Esophagus (tissue), 2 donors: ENCODE measurements at regions not wholly inside any gene's neighbourhood (a gene's known extent, or its start where the extent isn't known, plus 50 kb on each side); places are given as distances from the start of the nearest gene placed in this dataset.

Source experiments
- H3K27ac ChIP-seq, 2 donors: one replicate each; pipeline ENCODE4 v1.5.1; 2013; ENCODE audit warnings: low read depth in 2 of 2, mild to moderate bottlenecking in 2 of 2, inconsistent platforms in 1 of 2, low read length in 1 of 2, moderate library complexity in 1 of 2
- H3K27me3 ChIP-seq, 2 donors: one replicate each; pipeline ENCODE4 v1.6.1; 2013; ENCODE audit warnings: low read length in 2 of 2, control low read depth in 1 of 2, mild to moderate bottlenecking in 1 of 2; ENCODE audit not compliant: insufficient read depth in 2 of 2, control insufficient read depth in 1 of 2
- H3K36me3 ChIP-seq, 2 donors: one replicate each; pipeline ENCODE4 v1.6.1; 2013; ENCODE audit warnings: low read length in 1 of 2; ENCODE audit not compliant: control insufficient read depth in 2 of 2, insufficient read depth in 2 of 2
- H3K4me1 ChIP-seq, 2 donors: one replicate each; pipeline ENCODE4 v1.6.1; 2013; ENCODE audit warnings: low read length in 1 of 2; ENCODE audit not compliant: control insufficient read depth in 2 of 2, insufficient read depth in 2 of 2
- H3K4me3 ChIP-seq, 2 donors: one replicate each; pipeline ENCODE4 v1.5.1; 2013; ENCODE audit warnings: low read length in 2 of 2, mild to moderate bottlenecking in 2 of 2, low read depth in 1 of 2, moderate library complexity in 1 of 2
- H3K9me3 ChIP-seq, 2 donors: one replicate each; pipeline ENCODE4 v1.6.1; 2013; ENCODE audit warnings: mild to moderate bottlenecking in 2 of 2, low read depth in 1 of 2, low read length in 1 of 2, moderate library complexity in 1 of 2; ENCODE audit not compliant: control insufficient read depth in 2 of 2, insufficient read depth in 1 of 2
- WGBS, 2 donors: extraction: QIAGEN DNeasy Blood & Tissue Kit; methylation state at CpG; one replicate each; pipeline ENCODE4 v1.1.7; 2013; 5-methylcytosine and 5-hydroxymethylcytosine counted together
- donor health status: healthy with polysubstance abuse.
- donor health status: Bipolar disorder and iron deficiency.

DNA sequence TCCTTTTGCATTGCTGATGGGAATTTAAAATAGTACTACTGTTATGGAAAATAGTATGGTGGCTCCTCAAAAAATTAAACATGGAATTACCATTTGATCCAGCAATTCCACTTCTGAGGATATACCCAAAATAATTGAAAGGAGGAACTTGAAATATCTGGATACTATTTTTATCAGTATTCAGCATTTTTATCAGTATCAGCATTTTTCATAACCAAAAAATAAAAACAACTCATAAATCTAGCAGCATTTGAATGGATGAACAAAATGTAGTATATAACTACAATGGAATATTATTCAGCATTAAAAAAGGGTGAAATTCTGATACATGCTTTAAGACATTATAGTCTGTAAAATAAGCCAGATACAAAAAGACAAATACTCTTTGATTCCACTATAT lies 763.4 kb upstream of the MAN1A1 start:
- Histone ChIP-seq H3K9me3 (no peaks in the 10 kb centered on the region), H3K4me3 (no peak overlapping the region), H3K27me3 (no peaks in the 10 kb centered on the region), H3K4me1 (no peaks in the 10 kb centered on the region), H3K36me3 (no peaks in the 10 kb centered on the region), H3K27ac (no peak overlapping the region)

DNA sequence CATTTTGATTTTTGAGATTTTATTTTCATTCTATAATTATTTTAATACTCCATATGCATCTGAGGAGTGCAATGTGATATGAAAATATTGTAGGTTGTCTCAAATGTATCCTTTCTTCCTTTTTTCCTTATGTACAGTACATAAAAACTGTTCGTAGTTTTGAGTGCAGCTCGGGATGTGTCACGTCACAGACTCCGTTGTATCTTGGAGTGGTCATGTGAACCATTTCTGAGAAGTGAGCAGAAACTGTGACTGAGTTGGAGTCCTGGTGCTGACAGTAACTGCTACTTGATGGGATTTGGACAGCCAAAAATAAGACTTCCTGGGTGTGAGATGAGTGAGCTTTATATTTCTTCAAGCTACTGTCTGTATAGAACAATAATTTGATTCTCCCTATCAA lies 761.4 kb upstream of the MAN1A1 start:
- H3K4me1 ChIP-seq = no peaks in the 10 kb centered on the region
- H3K27ac ChIP-seq = no peak overlapping the region
- H3K9me3 ChIP-seq = no peaks in the 10 kb centered on the region
- no peaks in the 10 kb centered on the region for H3K36me3 ChIP-seq
- H3K4me3 ChIP-seq = no peak overlapping the region
- H3K27me3 ChIP-seq = no peaks in the 10 kb centered on the region
- WGBS, 2 donors = 81 to 94% methylated on average over 4 of the region's 4 CpGs

DNA sequence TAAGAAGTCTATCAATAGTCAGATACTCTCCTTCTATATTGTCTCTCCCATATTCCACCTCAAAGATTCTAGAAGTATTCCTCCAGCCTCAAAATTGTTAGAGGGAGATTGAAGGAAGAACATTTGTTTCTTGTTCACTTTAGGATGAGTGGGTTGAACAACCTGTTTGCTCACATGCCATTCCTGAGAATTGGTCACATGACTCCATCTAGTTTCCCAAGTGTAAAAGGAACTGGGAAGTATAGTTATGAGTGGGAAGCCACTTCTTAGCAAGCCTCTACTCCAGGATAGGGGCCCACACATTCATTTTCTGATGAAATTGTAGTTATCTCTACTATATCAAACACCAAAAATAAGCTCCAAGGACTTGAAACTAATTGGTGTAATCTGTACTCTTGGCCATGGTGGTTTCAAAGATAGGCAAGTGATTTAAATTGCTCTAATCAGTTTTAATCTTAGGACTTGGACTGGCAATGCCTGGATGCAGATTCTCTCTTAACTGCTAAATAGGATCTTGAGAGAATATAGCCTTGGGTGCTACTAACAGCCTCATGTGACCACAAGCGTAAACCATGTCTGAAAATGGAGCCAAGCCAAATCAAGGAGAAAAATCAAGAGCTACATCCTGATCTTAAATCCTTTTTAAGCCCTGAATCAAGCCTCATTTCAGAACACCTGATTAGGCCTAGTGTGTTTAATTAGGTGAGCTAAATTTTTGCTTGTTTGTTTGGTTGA lies 758.7 kb upstream of the MAN1A1 start:
- Histone ChIP-seq H3K4me3 (no peak overlapping the region), H3K27ac (no peak overlapping the region), H3K36me3 (no peaks in the 10 kb centered on the region), H3K27me3 (no peaks in the 10 kb centered on the region), H3K4me1 (no peaks in the 10 kb centered on the region), H3K9me3 (no peaks in the 10 kb centered on the region)
- 55 to 71% methylated on average over 1 of the region's 1 CpG for WGBS, 2 donors

DNA sequence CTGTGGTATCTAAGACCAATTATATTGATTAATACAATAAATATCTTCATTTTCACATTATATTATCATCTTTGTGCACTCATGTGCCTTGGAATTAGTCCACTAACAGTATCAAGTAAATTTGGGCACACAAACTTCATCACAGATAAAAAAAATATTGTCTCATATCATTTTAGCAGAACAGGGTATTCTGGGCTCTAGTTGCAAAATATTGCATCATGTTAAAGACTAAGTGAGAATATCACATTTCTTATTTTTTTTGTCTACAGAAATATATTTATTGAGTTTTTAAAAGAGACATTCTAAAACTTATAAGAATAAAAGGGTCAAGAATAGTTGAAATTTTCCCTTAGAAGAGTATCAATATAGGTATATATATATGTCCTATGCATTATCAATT lies 754.1 kb upstream of the MAN1A1 start:
- no peaks in the 10 kb centered on the region for H3K9me3 ChIP-seq
- no peaks in the 10 kb centered on the region for H3K36me3 ChIP-seq
- H3K27me3 ChIP-seq = no peaks in the 10 kb centered on the region
- no peak overlapping the region for H3K4me3 ChIP-seq
- H3K27ac ChIP-seq = no peak overlapping the region
- no peaks in the 10 kb centered on the region for H3K4me1 ChIP-seq

DNA sequence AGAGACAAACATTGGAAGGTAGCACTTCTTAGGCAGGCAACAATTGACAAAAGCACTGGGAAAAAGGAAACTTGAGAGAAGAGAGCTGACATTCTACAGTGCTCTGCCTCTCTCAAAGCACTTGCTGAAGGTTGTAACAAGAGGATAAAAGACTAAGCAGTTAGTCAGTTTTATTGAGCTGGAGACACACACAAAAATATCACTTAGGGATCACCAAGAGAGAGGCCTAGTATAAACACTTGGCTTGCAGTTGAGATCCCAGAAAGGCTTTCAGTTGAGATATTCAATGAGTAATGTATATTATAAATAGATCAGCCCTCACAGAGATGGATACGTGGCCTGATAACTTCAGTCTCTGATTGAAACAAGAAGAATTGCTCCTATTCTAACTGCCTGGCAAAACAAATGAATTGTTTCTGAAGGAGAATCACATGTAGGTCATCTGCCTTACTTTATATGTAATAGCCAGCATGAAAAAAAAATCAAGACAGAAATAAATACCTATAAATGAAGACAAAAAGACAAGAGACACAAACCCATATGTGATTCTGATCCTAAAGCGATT lies 747.2 kb upstream of the MAN1A1 start:
- Histone ChIP-seq H3K4me3 (no peak overlapping the region), H3K27me3 (no peaks in the 10 kb centered on the region), H3K36me3 (no peaks in the 10 kb centered on the region), H3K9me3 (no peaks in the 10 kb centered on the region), H3K4me1 (no peaks in the 10 kb centered on the region), H3K27ac (no peak overlapping the region)
- 75 to 85% methylated on average over 2 of the region's 2 CpGs for WGBS, 2 donors

DNA sequence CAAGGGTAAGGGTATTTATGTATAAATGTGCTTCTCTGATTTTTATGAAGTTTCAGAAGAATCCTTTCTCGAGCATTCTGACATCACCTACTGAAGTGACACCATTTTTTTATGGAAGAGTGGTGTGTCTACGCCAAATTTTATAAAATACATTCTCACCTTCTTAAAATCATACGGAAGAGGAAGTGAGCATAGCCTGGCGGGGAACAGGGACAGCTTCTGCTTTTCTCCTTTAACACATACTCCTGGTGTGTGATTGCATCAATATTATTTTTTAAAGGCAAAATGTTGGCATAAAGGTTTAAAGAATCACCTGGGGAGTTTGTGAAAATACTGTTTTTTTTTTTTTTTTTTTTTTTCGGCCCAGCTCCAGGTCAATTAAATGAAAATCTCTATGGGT lies 733.6 kb upstream of the MAN1A1 start:
- no peaks in the 10 kb centered on the region for H3K4me1 ChIP-seq
- no peaks in the 10 kb centered on the region for H3K9me3 ChIP-seq
- H3K27me3 ChIP-seq = no peaks in the 10 kb centered on the region
- no peak overlapping the region for H3K27ac ChIP-seq
- no peak overlapping the region for H3K4me3 ChIP-seq
- no peaks in the 10 kb centered on the region for H3K36me3 ChIP-seq
- 76 to 79% methylated on average over 5 of the region's 5 CpGs for WGBS, 2 donors

DNA sequence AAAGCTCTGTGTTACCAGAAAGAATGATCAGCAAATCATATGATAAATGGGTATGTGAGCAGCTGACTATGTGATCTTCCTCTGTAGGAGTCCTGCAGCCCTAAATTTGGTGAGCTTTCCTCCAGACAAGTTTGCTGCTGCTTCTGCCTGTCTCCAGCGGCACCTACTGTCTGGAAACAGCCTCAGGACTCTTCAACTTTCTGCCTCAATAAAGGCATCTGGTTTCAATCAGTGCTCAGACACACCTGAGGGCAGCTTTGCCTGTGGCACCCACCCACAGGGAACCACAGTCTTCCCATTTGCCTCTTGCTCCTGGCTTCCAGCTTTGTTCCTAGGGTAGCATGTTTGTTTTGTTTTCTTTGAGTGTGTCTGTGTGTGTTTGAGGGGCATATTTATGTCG lies 727.9 kb upstream of the MAN1A1 start:
- H3K4me3 ChIP-seq = no peak overlapping the region
- 50 to 53% methylated on average over 2 of the region's 2 CpGs for WGBS, 2 donors

DNA sequence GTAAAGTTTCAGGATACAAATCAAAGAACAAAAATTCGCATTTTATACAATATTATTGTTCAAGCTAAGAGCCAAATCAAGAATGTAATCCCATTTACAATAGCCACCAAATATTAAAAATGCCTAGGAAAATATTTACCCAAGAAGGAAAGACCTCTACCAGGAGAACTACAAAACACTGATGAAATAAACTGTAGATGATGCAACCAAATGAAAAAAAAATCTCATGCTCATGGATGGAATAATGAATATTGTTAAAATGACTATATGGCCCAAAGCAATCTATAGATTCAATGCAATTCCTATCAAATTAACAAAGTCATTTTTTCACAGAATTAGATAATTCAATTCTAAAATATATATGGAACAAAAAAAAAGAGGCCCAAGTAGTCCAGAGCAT lies 708.8 kb upstream of the MAN1A1 start:
- H3K4me1 ChIP-seq = no peaks in the 10 kb centered on the region
- H3K27me3 ChIP-seq = no peaks in the 10 kb centered on the region
- no peak overlapping the region for H3K4me3 ChIP-seq
- no peaks in the 10 kb centered on the region for H3K36me3 ChIP-seq
- H3K9me3 ChIP-seq = no peaks in the 10 kb centered on the region
- 20 to 33% methylated on average over 1 of the region's 1 CpG for WGBS, 2 donors
- H3K27ac ChIP-seq = no peak overlapping the region

More for the DNA sequence above, 727.9 kb upstream of the MAN1A1 start:
- Histone ChIP-seq H3K9me3 (no peaks in the 10 kb centered on the region), H3K27me3 (no peaks in the 10 kb centered on the region), H3K4me1 (no peaks in the 10 kb centered on the region), H3K36me3 (no peaks in the 10 kb centered on the region), H3K27ac (no peak overlapping the region)

DNA sequence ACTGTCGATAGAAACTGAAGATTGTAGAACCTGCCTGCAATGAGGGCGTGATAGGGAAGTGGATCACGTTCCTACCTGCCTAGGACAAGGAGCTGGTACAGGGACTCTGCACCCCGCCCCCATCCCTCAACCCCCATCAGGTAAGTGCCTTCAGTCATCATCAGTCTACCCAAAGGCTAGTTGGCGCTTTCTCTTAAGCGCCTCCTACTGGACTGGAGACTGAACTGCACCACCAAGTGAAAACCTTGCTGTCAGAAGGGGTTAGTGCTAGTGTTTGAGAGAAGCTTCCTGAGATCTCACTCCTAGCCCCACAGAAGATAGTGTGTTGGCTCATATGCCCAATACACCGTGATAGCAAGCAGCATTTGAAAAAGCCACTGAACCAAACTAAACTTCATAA lies 706.5 kb upstream of the MAN1A1 start:
- Histone ChIP-seq H3K27ac (no peak overlapping the region), H3K27me3 (no peaks in the 10 kb centered on the region), H3K36me3 (no peaks in the 10 kb centered on the region), H3K4me1 (no peaks in the 10 kb centered on the region), H3K9me3 (no peaks in the 10 kb centered on the region), H3K4me3 (no peak overlapping the region)
- 51 to 57% methylated on average over 7 of the region's 7 CpGs for WGBS, 2 donors

DNA sequence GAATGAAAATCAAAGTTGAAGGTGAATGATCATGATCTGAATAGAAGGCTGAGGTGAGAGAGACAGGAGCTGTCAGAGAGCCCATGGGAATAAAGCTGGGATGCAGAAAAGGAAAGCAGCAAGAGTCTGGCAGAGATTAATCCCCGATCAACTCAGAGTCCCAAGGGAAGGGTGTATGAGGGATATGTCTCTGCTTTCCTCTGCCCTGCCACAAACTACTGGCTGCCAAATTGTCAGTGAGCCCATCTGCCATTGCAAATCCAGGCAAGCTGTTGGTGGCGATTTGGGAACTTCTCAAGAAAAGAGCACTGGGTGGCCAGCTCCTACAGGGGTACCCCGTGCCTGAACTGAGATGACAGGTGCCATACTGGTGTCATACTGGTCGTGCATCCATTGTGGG lies 705.5 kb upstream of the MAN1A1 start:
- H3K9me3 ChIP-seq = no peaks in the 10 kb centered on the region
- H3K27ac ChIP-seq = no peak overlapping the region
- H3K27me3 ChIP-seq = no peaks in the 10 kb centered on the region
- H3K4me3 ChIP-seq = no peak overlapping the region
- no peaks in the 10 kb centered on the region for H3K4me1 ChIP-seq
- 63 to 77% methylated on average over 4 of the region's 4 CpGs for WGBS, 2 donors
- H3K36me3 ChIP-seq = no peaks in the 10 kb centered on the region
